GM13977 (cell line): ENCODE measurements at regions not wholly inside any gene's neighbourhood (a gene's known extent, or its start where the extent isn't known, plus 50 kb on each side); places are given as distances from the start of the nearest gene placed in this dataset.

Experiments used
- DNase-seq: peaks from one replicate; pipeline ENCODE4 v3.0.0; 2012; ENCODE audit warnings: low spot score
- in situ Hi-C: fragments of 300-500 bp; cut with MboI; formaldehyde crosslinking; loops from one replicate; pipeline ENCODE4 v1.12.0; 2022; ENCODE audit warnings: low sequenced_read_pairs, low pct_unique_long_range_greater_than_20kb, mixed read lengths, inconsistent platforms; ENCODE audit not compliant: unreplicated experiment
- TF ChIP-seq, protein P1 (sequence below): IDR thresholded peaks from 2 replicates; pipeline ENCODE4 v1.5.1; 2012; ENCODE audit warnings: mild to moderate bottlenecking, control low read depth; ENCODE audit not compliant: insufficient read depth; ENCODE audit errors: extremely low read depth, missing control alignments

- in situ Hi-C loops, result loop anchor here (10.0 kb wide), 1 partner anchor 152 kb away; no protein-coding TSS in a partner anchor
- DNase-seq, result no peak
- TF ChIP-seq, protein P1, sequence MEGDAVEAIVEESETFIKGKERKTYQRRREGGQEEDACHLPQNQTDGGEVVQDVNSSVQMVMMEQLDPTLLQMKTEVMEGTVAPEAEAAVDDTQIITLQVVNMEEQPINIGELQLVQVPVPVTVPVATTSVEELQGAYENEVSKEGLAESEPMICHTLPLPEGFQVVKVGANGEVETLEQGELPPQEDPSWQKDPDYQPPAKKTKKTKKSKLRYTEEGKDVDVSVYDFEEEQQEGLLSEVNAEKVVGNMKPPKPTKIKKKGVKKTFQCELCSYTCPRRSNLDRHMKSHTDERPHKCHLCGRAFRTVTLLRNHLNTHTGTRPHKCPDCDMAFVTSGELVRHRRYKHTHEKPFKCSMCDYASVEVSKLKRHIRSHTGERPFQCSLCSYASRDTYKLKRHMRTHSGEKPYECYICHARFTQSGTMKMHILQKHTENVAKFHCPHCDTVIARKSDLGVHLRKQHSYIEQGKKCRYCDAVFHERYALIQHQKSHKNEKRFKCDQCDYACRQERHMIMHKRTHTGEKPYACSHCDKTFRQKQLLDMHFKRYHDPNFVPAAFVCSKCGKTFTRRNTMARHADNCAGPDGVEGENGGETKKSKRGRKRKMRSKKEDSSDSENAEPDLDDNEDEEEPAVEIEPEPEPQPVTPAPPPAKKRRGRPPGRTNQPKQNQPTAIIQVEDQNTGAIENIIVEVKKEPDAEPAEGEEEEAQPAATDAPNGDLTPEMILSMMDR, result no peak
These were observed 144.4 kb upstream of the WNT4 start for GRCh38 chr1:22287273-22287672.

DNA sequence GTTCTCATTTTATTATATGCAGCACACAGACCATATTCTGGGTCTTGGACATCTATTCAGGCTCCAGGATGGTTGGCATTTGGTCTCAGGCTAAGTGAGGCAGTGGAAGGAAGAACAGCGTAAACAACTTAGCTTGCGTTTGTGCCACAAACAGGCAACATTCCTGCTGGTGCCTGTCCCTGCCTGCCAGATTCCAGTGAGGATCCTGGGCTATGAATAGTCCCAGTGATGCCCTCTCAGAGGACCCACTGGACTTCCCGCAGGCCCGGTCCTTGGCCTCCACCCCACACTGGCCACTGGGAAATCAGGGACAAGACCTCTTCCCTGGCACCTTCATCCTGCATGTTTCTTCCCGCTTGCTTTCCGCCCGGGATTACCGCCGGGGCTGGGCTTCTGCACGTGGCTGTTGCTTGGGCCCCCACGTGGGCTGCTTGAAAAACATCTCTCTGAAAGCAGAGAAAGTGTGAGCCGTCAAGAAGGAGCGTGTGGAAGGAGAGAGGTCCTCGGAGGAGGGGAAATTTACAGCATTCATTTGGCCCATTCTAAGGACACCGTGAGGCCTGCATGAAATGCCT is 145.1 kb upstream of the WNT4 start:
- TF ChIP-seq, protein P1, result no peak
- in situ Hi-C loops, result loop anchor here (10.0 kb wide), 1 partner anchor 153 kb away; no protein-coding TSS in a partner anchor
- DNase-seq, result no peak

- TF ChIP-seq, protein P1, result no peak
- no peak for DNase-seq
These were observed 145.8 kb upstream of the WNT4 start for GRCh38 chr1:22288593-22289241.

GRCh38 chr1:22289307-22289995 is 146.6 kb upstream of the WNT4 start:
- in situ Hi-C loops, result loop anchor here (10.0 kb wide), 1 partner anchor 155 kb away; no protein-coding TSS in a partner anchor
- TF ChIP-seq, protein P1, result no peak
- no peak for DNase-seq

More at GRCh38 chr1:22288593-22289241, 145.8 kb upstream of the WNT4 start:
- in situ Hi-C loops, result loop anchor here (10.0 kb wide), 1 partner anchor 154 kb away; no protein-coding TSS in a partner anchor

DNA sequence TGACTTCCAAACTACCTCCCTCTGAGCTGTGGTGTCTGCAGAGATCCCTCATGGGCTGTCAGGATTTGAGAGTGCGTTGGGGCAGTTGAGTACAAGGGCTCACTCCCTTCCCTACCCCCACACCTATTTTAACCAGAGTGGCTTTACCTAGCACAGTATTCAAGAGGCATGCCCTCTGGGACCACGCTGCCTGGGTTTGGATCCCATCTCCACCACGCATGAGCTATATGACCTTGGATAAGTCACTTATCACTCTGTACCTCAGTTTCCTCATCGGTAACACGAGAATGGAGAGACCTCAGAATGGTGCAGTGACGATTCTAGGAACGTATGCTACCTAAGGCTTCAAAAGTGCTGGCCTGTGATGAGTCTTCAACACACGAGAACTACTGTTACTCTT is 147.3 kb upstream of the WNT4 start:
- TF ChIP-seq, protein P1, result no peak
- in situ Hi-C loops, result no loop called here
- DNase-seq, result no peak

DNA sequence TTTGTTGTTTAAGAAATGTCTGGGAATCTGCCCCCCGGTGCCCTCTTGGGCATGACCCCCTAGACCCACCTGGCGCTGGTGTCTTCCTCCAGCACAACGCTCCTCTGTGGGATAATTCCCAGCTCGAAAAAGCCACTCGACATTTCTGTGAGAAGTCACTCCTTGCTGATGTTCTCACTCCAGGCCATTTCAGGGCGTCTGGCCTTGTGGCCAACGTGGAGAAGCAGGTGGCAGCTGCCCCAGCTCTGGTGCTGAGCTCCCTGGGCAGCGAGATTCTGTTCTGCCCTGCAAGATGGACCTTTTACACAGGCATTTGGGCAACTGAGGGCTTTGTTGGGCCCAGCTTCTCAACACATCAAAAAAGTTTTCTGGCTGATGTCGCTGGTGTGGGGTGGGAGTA is 147.7 kb upstream of the WNT4 start:
- no peak for DNase-seq
- TF ChIP-seq, protein P1, result no peak
- in situ Hi-C loops, result no loop called here
